ENCODE measurements at regions not wholly inside any gene's neighbourhood (a gene's known extent, or its start where the extent isn't known, plus 50 kb on each side); places are given as distances from the start of the nearest gene placed in this dataset.

DNA sequence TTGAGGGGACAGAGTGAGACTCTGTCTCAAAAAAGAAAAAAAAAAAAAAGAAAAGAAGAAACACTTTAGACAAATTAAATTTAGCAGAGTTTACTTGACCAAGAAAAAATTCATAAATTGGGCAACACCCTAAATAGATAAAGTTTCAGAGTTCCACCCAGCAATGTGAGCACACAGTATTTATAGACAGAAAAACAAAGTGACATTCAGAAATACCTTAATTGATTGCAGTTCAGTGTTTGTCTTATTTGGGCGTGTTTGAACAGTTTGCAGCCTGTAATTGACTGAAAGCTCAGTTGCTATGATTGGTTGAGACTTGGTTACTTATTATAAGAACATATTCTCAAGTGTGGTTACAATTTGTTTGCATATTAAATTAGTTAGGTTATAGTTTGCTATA lies 603.5 kb upstream of the NEGR1 start:
- H3K36me3 Mint-ChIP-seq: peaks cover 7% of the 10 kb centered on the region
- H3K9me3 Mint-ChIP-seq: peaks cover 9% of the 10 kb centered on the region
- ATAC-seq (no peak), DNase-seq (ENCODE audit: low spot score) (no peak)
- no peaks in the 10 kb centered on the region for H3K27me3 Mint-ChIP-seq
- H3K27ac Mint-ChIP-seq: no peak overlapping the region
- no peak overlapping the region for H3K4me3 Mint-ChIP-seq
- H3K4me1 Mint-ChIP-seq (ENCODE audit: low read depth in 2 of 2): no peaks in the 10 kb centered on the region

DNA sequence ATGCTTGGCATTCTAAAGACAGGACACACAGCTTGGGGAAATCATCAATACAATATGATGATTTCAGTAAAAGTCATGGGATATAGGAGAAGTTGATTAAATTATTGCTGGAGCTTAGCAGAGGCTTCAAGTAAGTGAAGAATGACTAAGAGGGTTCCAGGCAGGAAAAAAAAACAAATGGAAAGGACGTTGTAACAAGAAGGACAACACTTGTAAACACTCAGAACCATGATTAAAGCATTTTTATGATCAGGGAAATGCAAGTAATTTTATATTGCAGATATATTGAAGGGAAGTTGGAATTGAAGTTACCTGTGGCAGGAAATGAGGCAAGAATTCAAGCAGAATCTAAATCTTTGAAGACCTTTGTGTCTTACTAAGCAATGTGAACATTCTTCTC lies 602.7 kb upstream of the NEGR1 start:
- no peak for ATAC-seq
- Mint-ChIP-seq H3K27me3 (no peaks in the 10 kb centered on the region), H3K4me1 (ENCODE audit: low read depth in 2 of 2) (no peaks in the 10 kb centered on the region), H3K27ac (no peak overlapping the region), H3K4me3 (no peak overlapping the region), H3K9me3 (peaks cover 9% of the 10 kb centered on the region), H3K36me3 (peaks cover 7% of the 10 kb centered on the region)
- no peak for DNase-seq (ENCODE audit: low spot score)

DNA sequence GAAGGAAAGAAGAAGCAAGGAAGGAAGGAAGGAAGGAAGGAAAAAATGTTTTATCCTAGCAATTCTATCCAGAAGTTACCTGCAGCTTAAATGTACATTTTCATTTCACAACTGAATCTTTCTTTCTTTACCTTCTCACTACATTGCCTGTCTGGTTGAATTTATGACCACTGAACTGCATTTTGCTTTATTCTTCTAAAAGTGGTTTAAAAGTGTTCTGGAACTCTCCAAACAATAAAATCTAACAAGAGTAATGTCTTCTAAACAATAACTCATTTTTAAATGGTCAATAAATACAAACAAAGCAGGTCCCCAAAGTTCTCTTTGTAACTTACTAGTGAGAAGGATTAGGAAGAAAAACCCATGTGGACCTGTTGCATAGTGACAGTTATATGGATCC lies 587.5 kb upstream of the NEGR1 start:
- H3K27ac Mint-ChIP-seq: no peak overlapping the region
- H3K27me3 Mint-ChIP-seq: no peaks in the 10 kb centered on the region

DNA sequence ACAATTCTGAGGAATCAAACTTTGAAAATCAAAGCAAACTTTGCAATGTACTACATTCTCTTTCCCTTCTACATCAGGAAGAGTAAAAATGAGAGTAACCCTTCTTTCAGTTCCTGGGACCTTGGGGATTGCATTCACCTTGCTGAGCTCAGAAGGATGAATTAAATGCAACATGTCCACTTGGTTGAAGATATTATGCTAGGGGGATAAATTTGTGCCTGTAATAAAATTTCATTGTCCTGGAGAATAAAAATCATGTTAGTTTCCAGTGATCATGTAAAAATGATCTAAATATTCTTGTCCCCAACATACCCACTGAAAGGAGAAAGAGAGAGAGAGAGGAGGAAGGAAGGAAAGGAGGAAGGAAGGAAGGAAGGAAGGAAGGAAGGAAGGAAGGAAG lies 587.1 kb upstream of the NEGR1 start:
- Mint-ChIP-seq H3K36me3 (no peaks in the 10 kb centered on the region), H3K27ac (no peak overlapping the region), H3K4me1 (ENCODE audit: low read depth in 2 of 2) (no peaks in the 10 kb centered on the region), H3K9me3 (peaks cover 11% of the 10 kb centered on the region), H3K27me3 (no peaks in the 10 kb centered on the region), H3K4me3 (no peak overlapping the region)
- ATAC-seq (no peak), DNase-seq (ENCODE audit: low spot score) (no peak)

More for the DNA sequence above, 587.5 kb upstream of the NEGR1 start:
- ATAC-seq: no peak
- DNase-seq (ENCODE audit: low spot score): no peak
- Mint-ChIP-seq H3K36me3 (no peaks in the 10 kb centered on the region), H3K4me3 (no peak overlapping the region), H3K9me3 (peaks cover 11% of the 10 kb centered on the region), H3K4me1 (ENCODE audit: low read depth in 2 of 2) (no peaks in the 10 kb centered on the region)

DNA sequence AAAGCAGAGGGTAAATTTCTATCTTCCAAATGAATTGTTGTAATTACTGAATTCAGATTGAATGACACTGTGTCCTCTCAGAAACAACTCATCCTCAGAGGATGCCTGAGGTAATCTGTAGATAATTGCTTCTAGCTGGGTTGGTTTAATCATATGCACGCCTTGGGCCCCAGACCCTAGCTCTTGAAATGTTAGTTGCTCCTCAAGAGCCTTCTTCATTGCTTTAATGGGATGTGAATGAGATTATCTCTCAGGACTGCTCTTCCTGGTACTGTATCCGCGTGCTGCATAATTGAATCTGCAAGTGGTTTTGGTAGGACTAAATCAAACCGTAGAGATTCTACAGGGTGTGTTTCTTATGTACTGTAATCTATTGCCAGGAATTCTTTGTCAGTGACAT lies 569.3 kb upstream of the NEGR1 start:
- Mint-ChIP-seq H3K27me3 (no peaks in the 10 kb centered on the region), H3K9me3 (peaks cover 18% of the 10 kb centered on the region), H3K4me3 (no peak overlapping the region), H3K36me3 (no peaks in the 10 kb centered on the region), H3K27ac (no peak overlapping the region), H3K4me1 (ENCODE audit: low read depth in 2 of 2) (no peaks in the 10 kb centered on the region)
- no peak for ATAC-seq
- no peak for DNase-seq (ENCODE audit: low spot score)

DNA sequence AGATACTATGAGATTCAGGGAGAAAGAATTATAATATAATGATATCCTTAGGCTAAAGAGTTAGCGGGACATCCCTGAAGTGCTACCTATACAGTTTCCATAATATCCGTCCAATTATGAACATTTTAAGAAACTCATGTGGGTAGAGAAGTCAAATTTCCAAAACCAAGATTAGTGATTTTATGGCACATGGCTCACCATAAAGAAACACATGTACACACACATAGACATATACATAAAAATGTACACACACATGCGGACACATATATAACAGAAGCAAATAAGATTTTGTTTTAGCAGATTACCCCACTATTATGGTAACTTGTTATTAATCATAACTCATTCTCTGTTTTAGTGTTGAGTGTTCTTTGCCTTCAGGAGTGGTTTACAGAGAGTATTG lies 566.7 kb upstream of the NEGR1 start:
- peaks cover 20% of the 10 kb centered on the region for H3K9me3 Mint-ChIP-seq
- no peak overlapping the region for H3K27ac Mint-ChIP-seq
- no peaks in the 10 kb centered on the region for H3K27me3 Mint-ChIP-seq
- ATAC-seq (no peak), DNase-seq (ENCODE audit: low spot score) (no peak)
- H3K36me3 Mint-ChIP-seq: no peaks in the 10 kb centered on the region
- H3K4me3 Mint-ChIP-seq: no peak overlapping the region
- no peaks in the 10 kb centered on the region for H3K4me1 Mint-ChIP-seq (ENCODE audit: low read depth in 2 of 2)

DNA sequence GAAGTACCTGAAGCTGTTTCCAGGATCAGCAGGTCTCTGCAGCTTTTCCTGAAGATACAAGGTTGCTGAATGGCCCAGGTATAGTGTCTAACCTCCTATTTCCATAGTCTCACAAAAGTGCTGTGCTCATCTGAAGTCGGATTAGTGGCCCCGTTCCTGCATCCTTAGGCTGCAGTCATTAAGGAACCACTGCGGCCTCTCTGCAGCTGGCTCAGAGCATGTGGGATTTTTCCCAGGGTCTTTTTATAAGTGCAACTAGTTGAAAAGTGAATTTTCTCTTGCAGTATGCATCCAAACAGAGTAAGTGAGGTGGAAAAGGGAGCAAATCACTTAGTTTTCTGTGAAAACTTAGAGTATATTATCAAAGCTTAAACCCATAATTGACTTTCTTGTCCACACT lies 565.3 kb upstream of the NEGR1 start:
- no peak for DNase-seq (ENCODE audit: low spot score)
- no peaks in the 10 kb centered on the region for H3K36me3 Mint-ChIP-seq
- H3K27me3 Mint-ChIP-seq: no peaks in the 10 kb centered on the region
- no peak overlapping the region for H3K4me3 Mint-ChIP-seq
- no peak for ATAC-seq
- peaks cover 16% of the 10 kb centered on the region for H3K9me3 Mint-ChIP-seq
- H3K27ac Mint-ChIP-seq: no peak overlapping the region
- H3K4me1 Mint-ChIP-seq (ENCODE audit: low read depth in 2 of 2): no peaks in the 10 kb centered on the region

DNA sequence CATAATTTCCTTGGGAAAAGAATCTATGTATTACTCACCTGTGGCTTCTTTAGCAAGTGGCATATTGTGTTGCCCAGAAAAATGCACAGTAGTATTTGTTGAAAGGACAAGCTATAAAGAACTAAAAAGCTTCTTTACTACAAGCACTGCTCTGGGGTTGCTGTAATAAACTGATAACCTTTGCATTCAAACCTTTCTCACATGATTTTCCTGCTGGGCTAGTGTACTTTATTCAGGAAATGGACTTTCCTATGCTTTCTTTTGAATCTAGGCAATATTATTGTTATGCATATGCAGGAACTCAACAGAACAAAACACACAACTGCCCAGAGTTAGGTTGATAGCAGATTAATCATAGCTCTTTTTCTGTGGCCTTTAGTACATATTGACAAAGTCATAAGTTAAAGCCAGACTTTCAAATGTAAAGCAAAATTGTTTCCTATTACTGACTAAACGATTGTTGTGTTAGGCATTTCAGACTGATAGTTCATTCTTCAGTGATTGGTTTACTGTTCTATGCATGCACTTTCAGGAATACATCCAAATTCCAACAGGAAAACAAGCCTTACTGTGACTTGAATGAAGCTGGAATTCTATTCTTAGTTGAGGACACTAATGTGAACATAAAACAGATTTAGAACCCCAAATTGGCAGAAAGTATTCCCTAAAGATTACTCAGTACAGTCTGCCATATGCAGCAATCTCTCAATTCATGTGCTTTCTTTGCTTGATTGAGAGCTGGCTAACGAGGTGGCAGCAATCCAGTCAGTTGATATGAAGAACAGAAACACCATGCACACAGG lies 564.3 kb upstream of the NEGR1 start:
- no peaks in the 10 kb centered on the region for H3K4me1 Mint-ChIP-seq (ENCODE audit: low read depth in 2 of 2)
- no peak for DNase-seq (ENCODE audit: low spot score)
- H3K36me3 Mint-ChIP-seq: no peaks in the 10 kb centered on the region
- no peak for ATAC-seq
- no peak overlapping the region for H3K4me3 Mint-ChIP-seq
- H3K9me3 Mint-ChIP-seq: peaks cover 19% of the 10 kb centered on the region
- H3K27ac Mint-ChIP-seq: no peak overlapping the region
- H3K27me3 Mint-ChIP-seq: no peaks in the 10 kb centered on the region

DNA sequence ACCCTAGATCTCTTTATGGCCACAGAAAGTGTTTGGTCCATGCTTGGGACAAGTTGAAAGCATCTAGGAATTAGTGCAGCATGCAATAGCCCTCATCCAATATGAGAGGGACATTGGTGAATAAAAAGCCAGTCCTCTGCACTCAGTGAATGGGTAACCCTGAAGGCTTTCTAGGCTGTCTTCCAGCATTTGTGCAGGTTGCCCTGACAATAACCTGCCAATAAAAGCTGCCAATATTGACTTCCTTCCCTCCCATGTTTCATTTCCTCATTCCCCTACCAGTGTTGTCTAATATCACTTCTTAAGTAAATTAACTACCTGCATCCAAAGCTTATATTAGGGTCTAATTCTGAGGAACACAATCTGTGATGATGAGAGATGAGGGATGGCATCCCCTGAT lies 563.6 kb upstream of the NEGR1 start:
- no peak for DNase-seq (ENCODE audit: low spot score)
- Mint-ChIP-seq H3K36me3 (no peaks in the 10 kb centered on the region), H3K9me3 (peaks cover 20% of the 10 kb centered on the region), H3K4me3 (no peak overlapping the region), H3K4me1 (ENCODE audit: low read depth in 2 of 2) (no peaks in the 10 kb centered on the region), H3K27me3 (no peaks in the 10 kb centered on the region), H3K27ac (no peak overlapping the region)
- ATAC-seq: no peak

DNA sequence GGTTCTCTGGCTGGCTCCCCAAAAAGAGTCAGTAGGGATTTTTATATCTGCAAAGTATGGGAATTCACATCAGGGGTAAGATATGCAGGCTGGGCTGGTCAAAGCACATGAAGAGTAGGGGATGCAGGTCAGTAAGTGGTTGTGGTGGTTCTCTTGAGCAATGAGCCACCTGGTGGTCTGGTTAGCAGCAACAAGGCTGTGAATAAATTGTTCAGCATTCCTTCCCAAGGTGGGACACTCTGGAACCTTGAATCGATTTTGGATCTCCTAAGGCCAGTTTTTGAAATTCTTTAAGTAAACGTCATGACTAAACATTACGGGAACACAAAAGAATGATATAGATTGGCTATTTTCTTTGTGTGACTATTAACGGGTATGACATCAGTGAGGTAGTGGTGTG lies 563.0 kb upstream of the NEGR1 start:
- no peak for ATAC-seq
- DNase-seq (ENCODE audit: low spot score): no peak
- H3K4me1 Mint-ChIP-seq (ENCODE audit: low read depth in 2 of 2): no peaks in the 10 kb centered on the region
- H3K27me3 Mint-ChIP-seq: no peaks in the 10 kb centered on the region
- no peaks in the 10 kb centered on the region for H3K36me3 Mint-ChIP-seq
- peaks cover 20% of the 10 kb centered on the region for H3K9me3 Mint-ChIP-seq
- H3K4me3 Mint-ChIP-seq: no peak overlapping the region
- H3K27ac Mint-ChIP-seq: no peak overlapping the region

DNA sequence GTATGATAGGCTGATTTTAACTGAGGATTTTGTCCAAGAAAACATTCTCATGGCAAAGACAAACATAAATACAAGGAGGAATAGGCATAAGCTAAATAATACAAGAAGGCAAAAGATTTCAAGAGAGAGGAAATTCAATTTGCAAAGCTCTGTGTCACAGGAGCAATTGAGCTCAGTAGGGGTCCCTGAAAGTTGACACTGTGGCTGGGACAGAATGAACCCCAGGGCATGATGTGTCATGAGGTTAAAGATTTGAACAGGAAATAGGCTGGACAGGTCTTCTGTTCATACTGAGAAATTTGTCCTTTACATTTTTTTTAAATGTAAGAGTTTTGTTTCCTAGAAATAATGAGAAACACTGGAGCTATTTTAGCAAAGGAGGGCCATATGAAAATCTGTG lies 555.4 kb upstream of the NEGR1 start:
- DNase-seq (ENCODE audit: low spot score): no peak
- Mint-ChIP-seq H3K4me1 (ENCODE audit: low read depth in 2 of 2) (no peaks in the 10 kb centered on the region), H3K27me3 (no peaks in the 10 kb centered on the region), H3K4me3 (no peak overlapping the region), H3K27ac (no peak overlapping the region), H3K9me3 (peaks cover 35% of the 10 kb centered on the region), H3K36me3 (peaks cover 4% of the 10 kb centered on the region)
- no peak for ATAC-seq

DNA sequence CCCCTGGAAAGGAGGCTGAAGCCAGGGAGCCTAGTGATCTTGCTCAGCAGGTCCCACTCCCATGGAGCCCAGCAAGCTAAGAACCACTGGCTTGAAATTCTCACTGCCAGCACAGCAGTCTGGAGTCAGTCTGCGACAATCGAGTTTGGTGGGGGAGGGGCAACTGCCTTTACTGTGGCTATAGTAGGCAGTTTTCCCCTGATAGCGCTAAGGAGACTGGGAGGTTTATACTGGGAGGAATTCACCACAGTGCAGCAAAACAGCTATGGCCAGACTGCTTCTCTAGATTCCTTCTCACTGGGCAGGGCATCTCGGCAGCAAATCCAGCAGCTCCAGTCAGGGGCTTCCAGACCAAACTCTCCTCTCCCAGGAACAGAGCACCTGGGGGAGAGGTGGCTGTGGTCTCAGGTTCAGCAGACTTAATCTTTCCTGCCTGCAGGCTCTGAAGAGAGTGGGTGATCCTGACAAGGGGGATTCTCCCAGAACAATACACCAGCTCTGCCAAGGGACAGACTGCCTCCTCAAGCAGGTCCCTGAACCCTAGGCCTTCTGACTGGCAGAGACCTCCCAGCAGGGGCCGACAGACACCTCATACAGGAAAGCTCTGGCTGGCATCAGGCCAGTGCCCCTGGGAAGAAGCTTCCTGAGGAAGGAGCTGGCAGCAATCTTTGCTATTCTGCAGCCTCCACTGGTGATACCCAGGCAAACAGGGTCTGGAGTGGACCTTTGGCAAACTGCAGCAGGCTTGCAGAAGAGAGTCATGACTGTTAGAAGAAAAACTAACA lies 548.5 kb upstream of the NEGR1 start:
- H3K4me1 Mint-ChIP-seq (ENCODE audit: low read depth in 2 of 2): no peaks in the 10 kb centered on the region
- H3K27ac Mint-ChIP-seq: no peak overlapping the region
- DNase-seq (ENCODE audit: low spot score) (no peak), ATAC-seq (no peak)
- H3K4me3 Mint-ChIP-seq: no peak overlapping the region
- peaks cover 23% of the 10 kb centered on the region for H3K36me3 Mint-ChIP-seq
- peaks cover 48% of the 10 kb centered on the region for H3K9me3 Mint-ChIP-seq
- H3K27me3 Mint-ChIP-seq: no peaks in the 10 kb centered on the region

DNA sequence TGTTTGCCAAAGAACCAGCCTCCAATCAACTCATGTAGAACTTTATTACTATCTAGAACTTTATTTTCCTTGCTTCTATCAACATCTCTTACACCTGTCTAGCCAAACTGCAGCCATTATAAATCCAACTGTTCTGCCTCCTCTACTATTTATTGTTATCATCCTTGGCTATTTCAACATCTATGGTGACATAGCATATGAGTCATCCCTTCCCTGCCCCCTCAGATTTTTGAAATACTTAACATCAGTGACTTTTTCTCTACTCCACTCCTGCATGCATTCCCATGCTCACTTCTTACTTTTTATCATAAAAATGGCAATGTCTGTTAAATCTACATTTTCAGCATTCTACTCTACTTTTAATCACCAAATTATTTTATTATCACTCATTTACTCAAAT lies 544.9 kb upstream of the NEGR1 start:
- ATAC-seq: no peak
- Mint-ChIP-seq H3K4me1 (ENCODE audit: low read depth in 2 of 2) (no peaks in the 10 kb centered on the region), H3K4me3 (no peak overlapping the region), H3K9me3 (peaks cover 28% of the 10 kb centered on the region), H3K27me3 (no peaks in the 10 kb centered on the region), H3K27ac (no peak overlapping the region), H3K36me3 (peaks cover 18% of the 10 kb centered on the region)
- DNase-seq (ENCODE audit: low spot score): no peak

DNA sequence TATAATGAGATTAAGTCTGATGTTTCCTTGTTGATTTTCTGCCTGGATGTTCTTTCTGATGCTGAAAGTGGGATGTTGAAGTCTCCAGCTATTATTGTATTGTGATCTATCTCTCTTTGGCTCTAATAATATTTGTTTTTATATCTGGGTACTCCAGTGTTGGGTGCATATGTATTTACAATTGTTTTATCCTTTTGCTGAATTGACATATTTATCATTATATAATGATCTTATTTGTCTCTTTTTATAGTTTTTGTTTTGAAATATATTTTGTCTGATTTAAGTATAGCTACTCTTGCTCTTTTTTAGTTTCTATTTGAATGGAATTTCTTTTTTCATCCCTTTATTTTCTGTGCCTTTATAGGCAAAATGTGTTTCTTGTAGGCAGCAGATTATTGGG lies 522.2 kb upstream of the NEGR1 start:
- Mint-ChIP-seq H3K36me3 (peaks cover 4% of the 10 kb centered on the region), H3K27ac (no peak overlapping the region), H3K27me3 (no peaks in the 10 kb centered on the region), H3K4me3 (no peak overlapping the region), H3K4me1 (ENCODE audit: low read depth in 2 of 2) (no peaks in the 10 kb centered on the region), H3K9me3 (peaks cover 22% of the 10 kb centered on the region)
- ATAC-seq: no peak
- no peak for DNase-seq (ENCODE audit: low spot score)

All from natural killer cell treated with Interleukin-12 subunit alpha and Interleukin-12 subunit beta and Interleukin-15 and Interleukin-18, amount 100 ng/mL, for 72 hours (primary cell).